A549 (cell line): ENCODE measurements at regions not wholly inside any gene's neighbourhood (a gene's known extent, or its start where the extent isn't known, plus 50 kb on each side); places are given as distances from the start of the nearest gene placed in this dataset.

ENCODE experiments used
- CEBPB ChIP-seq, 2 experiments: fragments of >200 bp in 1 of 2; sonication (Bioruptor Twin) in 1 of 2; formaldehyde crosslinking in 1 of 2; IDR thresholded peaks; 2 replicates each; pipeline ENCODE4 v1.6.1; 2012 to 2016
- CHD4 ChIP-seq: fragments of 200-600 bp; sonication (generic); IDR thresholded peaks from 2 replicates; pipeline ENCODE4 v1.6.1; 2016; ENCODE audit warnings: antibody characterized with exemption, mild to moderate bottlenecking, borderline replicate concordance
- CTCF ChIP-seq: fragments of >200 bp; sonication (Bioruptor Twin); formaldehyde crosslinking; IDR thresholded peaks from 3 replicates; pipeline ENCODE4 v1.5.1; 2016
- EP300 ChIP-seq, 2 experiments: fragments of >200 bp; sonication (Bioruptor Twin); formaldehyde crosslinking; IDR thresholded peaks; 2 replicates in 1 of 2; 3 replicates in 1 of 2; pipeline ENCODE4 v1.6.1; 2016 to 2017
- ESRRA ChIP-seq: fragments of 150-350 bp; IDR thresholded peaks from 2 replicates; pipeline ENCODE4 v1.6.1; 2014; ENCODE audit warnings: mild to moderate bottlenecking, low read length, borderline replicate concordance
- HEYL ChIP-seq: fragments of 250-450 bp; sonication (Bioruptor Pico); IDR thresholded peaks from 2 replicates; pipeline ENCODE4 v1.8.0; 2021; ENCODE audit warnings: mild to moderate bottlenecking, moderate library complexity
- HOXB5 ChIP-seq: fragments of 250-450 bp; sonication (Bioruptor Pico); IDR thresholded peaks from 2 replicates; pipeline ENCODE4 v1.5.0; 2020; ENCODE audit warnings: mild to moderate bottlenecking, moderate library complexity
- MYC ChIP-seq: IDR thresholded peaks from 2 replicates; pipeline ENCODE4 v1.6.1; 2012; ENCODE audit warnings: mild to moderate bottlenecking, inconsistent platforms, low read length, improper control_type of control experiment, borderline replicate concordance
- POLR2A ChIP-seq: IDR thresholded peaks from 2 replicates; pipeline ENCODE4 v1.6.1; 2012; ENCODE audit warnings: mild to moderate bottlenecking, low read length
- REST ChIP-seq: fragments of 200-600 bp; sonication (generic); IDR thresholded peaks from 2 replicates; pipeline ENCODE4 v1.6.1; 2016; ENCODE audit warnings: antibody characterized with exemption, mild to moderate bottlenecking, moderate library complexity
- SMC3 ChIP-seq: fragments of >200 bp; sonication (Bioruptor Twin); formaldehyde crosslinking; IDR thresholded peaks from 3 replicates; pipeline ENCODE4 v1.6.1; 2018; ENCODE audit warnings: inconsistent platforms
- TP53 ChIP-seq: fragments of 250-450 bp; sonication (Bioruptor Pico); IDR thresholded peaks from 2 replicates; pipeline ENCODE4 v1.5.0; 2021; ENCODE audit warnings: mild to moderate bottlenecking, moderate library complexity

GRCh38 chr7:115546790-115547189, 483.8 kb downstream of the TFEC start:
- no peak for TF ChIP-seq CEBPB (IDR thresholded peaks at IDR 0.05)
- TF ChIP-seq REST = no peak
- TF ChIP-seq CTCF = no peak
- no peak for TF ChIP-seq HOXB5
- no peak for TF ChIP-seq POLR2A
- TF ChIP-seq EP300 (IDR thresholded peaks at IDR 0.05) = no peak
- no peak for TF ChIP-seq MYC
- no peak for TF ChIP-seq CHD4
- no peak for TF ChIP-seq SMC3
- no peak for TF ChIP-seq HEYL
- no peak for TF ChIP-seq TP53
- TF ChIP-seq ESRRA = no peak
